Hepatic stellate cell (primary cell): ENCODE measurements at regions not wholly inside any gene's neighbourhood (a gene's known extent, or its start where the extent isn't known, plus 50 kb on each side); places are given as distances from the start of the nearest gene placed in this dataset.

ENCODE experiments used
- DNase-seq: peaks from one replicate; pipeline ENCODE4 v3.0.0; 2011; ENCODE audit warnings: low spot score

- DNase-seq: no peak
Observed at GRCh38 chr3:29057326-29057725, 223.5 kb upstream of the RBMS3 start.

GRCh38 chr3:29064085-29064484, 216.8 kb upstream of the RBMS3 start:
- no peak for DNase-seq

DNA sequence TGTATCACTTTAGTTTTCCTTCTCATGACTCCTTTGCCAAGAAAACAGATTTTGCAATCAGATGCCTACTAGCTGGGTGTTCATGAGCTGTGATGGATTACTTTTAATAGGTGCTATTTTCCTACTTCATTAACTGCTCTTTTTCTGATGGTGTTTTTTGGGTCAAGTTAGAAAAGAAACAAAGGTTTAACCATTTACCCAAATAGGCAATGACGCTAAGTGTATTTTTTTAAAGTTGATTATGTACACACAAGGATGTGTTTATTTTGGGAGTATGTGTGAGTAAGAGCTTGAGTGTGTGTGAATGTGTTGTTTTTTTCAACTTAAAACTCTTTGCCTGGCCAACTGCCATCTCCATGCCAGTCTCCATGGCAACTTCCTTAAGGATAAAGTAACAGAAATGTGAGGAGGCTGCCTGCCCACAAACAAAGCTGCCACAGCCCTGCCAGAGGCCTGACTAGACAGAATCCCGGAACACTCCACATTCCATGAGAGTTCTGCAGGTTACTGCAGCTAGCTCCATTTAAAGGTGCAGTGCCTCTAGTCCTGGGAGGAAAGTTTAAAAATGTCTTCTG, 215.6 kb upstream of the RBMS3 start:
- DNase-seq: peak; percentile 63

GRCh38 chr3:29067007-29067406, 213.9 kb upstream of the RBMS3 start:
- DNase-seq: no peak

- no peak for DNase-seq
Observed at GRCh38 chr3:29070959-29071634, 209.8 kb upstream of the RBMS3 start.

DNA sequence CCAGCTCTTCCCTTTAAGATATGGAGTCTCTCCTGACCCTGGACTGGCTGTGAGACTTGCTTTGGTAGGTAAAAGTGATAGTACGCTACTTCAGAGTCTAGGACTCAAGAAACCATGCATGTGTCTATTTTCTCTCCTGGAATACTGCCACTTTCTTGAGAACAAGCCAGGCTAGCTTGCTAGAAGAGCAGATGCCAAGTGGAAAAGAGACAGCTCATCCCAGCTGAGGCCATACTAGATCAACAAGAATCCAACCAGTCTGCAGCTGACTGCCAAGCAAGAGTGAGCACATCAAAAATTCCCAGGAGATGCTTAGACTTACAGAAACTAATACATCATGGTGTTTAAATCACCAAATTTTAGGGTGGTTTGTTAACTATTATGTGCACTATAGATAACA, 208.3 kb upstream of the RBMS3 start:
- no peak for DNase-seq

- DNase-seq: no peak
Observed at GRCh38 chr3:29077356-29077755, 203.5 kb upstream of the RBMS3 start.

DNA sequence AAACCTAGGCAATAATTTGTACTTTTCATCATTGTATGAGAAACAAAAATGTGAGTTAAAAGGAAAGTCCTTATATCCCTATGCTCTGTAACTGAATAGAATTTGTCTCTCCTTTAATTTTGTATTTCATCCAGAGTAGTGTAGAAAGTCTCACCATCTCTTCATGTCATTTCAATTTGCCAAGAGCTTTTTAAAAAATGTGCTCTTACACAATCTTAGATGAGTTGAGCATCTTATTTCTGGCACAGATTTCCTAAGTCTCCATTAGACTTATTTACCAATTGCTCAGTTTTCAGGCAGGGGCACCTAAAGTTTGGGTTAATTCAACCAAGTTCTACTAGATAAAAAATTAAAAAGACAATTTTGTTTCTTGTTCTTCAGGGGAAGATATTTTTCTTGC, 201.5 kb upstream of the RBMS3 start:
- no peak for DNase-seq

GRCh38 chr3:29080967-29081366, 199.9 kb upstream of the RBMS3 start:
- no peak for DNase-seq

- no peak for DNase-seq
Observed at GRCh38 chr3:29083081-29083480, 197.8 kb upstream of the RBMS3 start.

GRCh38 chr3:29083676-29084075, 197.2 kb upstream of the RBMS3 start:
- DNase-seq: no peak

DNA sequence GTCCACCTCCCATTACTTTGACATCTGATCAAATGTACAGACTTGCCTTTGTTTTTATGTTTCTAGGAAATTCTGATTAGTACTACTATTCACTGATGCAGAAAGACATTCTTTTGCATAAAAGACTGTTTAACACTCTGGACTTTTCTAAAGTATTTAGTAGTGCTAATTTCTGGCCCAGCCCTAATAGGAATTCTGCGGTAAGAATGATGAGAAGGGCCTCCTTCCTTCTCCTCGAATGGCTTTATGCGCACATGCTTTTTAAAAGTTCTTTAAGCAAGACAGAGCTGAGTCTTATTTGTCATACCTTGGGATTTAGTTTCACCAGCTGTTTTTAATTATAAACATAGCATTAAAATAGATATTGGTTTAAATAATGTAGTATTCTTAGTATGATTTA, 192.3 kb upstream of the RBMS3 start:
- no peak for DNase-seq

DNA sequence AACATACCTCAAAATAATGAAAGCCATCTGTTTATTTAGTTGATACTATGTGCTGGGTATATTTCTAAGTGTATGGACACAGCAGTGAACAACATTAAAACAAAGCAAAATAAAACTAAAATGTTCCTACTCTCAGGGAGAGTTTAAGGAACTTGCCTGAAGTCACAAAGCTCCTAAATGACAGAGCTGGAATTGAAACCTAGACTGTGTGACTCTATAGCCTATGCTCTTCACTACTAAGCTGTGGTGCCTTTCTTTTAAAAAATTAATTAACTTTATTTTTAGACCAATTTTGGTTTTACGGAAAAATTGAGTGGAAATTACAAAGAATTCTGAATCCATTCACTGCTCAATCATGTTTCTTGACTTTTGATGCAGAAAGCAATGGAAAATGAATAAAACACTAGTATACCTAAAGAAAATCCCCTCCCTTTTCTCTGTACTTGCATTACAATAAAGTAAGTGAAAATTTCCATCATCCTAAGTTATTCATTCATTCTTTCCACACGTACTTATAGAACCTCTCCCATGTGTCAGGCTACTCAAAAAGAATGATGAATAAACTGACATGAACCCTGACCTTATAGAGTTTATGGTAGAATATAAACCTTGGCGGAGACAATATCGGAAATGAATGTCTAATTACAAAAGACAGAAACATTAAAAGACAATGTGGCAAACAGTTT, 189.8 kb upstream of the RBMS3 start:
- no peak for DNase-seq

GRCh38 chr3:29091599-29092189, 189.2 kb upstream of the RBMS3 start:
- no peak for DNase-seq

DNA sequence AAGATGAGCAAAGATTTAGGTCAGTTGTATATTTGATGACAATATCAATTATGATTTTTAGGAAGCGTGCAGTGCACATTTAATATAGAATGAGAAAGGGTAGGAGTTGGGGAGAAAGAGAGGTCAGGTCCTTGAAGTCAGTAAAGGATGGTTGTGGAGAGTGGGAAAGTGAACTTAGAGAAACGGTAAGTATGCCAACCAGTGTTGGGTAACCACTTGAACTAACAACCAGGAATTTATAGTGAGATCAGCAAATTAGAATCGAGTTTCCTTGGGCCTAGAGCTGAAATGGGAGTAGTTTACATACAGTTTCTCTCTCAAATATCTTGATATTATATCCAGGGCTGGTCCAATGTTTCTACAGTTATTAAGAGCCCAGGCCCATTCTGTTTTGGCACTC, 188.5 kb upstream of the RBMS3 start:
- DNase-seq: no peak

- no peak for DNase-seq
Observed at GRCh38 chr3:29099296-29099695, 181.6 kb upstream of the RBMS3 start.

GRCh38 chr3:29099775-29100174, 181.1 kb upstream of the RBMS3 start:
- DNase-seq: peak; percentile 12

DNA sequence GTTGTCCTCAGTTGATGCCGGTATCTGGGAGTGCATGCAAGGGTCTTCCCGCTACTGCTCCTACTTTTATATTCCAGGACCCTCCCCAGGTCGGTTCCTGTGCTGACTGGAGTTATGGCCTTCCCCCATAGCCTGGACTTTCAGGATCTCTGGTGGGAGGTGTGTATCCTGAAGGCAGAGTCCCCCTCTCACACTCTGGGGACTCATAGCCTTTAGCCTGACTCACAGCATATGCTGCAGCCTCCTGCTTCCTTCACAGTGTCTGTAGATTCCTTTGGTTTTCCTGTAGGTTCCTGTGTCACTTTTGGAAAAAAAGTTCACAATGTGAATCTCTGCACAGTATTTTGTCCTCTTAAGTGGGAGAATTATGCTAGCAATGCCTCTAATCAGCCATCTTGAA, 180.6 kb upstream of the RBMS3 start:
- DNase-seq: peak; percentile 12

DNA sequence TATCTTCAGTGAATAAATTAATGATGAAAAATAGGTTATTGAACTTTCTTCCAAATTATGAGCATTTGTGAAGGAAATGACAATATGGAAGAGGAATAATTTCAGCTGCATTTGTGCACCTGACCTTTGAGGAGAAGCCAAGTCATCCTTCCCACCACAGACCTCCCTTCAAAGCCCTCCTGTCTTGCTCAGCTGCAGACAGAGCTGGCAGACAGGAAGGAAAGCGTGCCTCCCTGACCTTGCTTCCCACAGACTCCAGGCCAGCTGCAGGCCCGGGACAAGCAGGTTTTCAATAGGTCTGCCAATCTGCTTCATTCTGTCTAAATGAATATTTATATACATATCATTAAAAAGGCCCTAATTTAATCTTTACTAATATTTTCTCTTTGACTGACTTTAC, 152.9 kb upstream of the RBMS3 start:
- DNase-seq: no peak

DNA sequence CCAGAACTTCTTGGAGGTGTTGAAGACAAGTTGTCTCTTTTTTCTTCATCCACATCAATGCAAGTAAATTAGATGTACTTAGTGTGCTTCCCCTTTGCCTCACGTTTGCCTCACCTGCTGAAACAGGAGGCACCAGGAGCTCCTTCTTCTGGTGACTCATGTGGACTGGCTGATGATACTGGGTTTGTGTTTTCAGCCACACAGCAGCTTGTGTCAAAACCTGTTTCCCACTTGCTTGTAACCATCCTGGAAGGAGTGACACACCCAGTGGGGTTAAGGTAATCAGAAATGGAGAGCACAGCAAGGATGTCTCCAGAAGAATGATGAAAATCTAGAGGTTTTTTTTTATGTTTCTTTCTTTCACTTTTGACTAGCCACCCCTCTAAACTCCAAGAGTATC, 143.3 kb upstream of the RBMS3 start:
- DNase-seq: no peak

GRCh38 chr3:29138171-29138570, 142.7 kb upstream of the RBMS3 start:
- DNase-seq: no peak

DNA sequence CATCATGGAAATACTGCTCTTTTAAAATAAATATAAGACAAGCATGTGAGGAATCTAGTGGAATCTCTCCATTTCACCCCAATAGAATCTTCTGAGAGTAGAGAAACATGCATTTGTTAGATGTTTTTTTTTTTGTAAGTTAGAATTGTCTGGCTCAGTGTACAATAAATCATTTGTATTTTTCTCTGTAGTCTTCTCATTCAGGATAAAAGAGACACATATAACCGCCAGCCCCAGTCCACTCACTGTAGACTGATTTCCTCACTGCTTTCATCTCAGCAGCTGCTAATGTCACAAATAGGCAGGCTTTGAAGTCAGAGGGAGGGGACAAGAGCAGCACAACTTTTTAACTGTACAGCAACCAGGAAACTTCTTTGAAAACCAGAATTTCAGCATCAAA, 140.2 kb upstream of the RBMS3 start:
- DNase-seq: no peak

DNA sequence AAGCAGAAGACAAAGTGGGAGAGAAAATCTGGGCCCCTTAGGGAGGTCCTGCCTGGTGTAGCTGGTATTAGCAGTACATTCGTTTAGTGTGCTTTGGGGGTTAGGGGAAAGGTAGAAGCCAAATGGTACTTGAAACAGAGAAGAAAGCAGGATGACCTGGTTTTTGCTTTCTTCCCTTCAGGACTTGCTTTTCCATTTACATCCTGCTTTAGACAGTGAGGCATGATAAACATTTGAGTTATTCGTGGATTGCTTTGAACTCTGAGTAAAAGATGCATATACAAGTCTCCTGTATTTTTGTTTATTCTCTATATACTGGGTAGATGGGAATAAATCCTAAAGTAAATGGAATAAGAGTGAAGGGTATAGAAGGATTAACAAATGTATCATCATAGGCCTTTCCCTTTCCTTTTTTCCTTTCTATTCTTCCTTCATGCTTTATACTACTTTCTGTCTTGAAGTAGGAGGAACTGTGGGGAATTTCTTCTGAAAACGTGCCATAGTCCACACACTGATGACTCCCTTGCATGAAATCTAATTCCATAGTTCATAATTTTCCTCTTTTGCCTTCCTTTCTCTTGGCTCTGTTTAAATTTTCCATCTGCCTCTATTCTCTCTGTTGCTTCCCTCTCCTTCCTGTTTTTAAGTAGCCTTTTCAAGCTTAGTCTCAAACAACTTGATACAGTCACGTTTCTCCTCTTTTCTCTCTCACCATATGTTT, 139.5 kb upstream of the RBMS3 start:
- DNase-seq: no peak
